Activated CD8-positive, alpha-beta T cell treated with anti-CD3 and anti-CD28 coated beads for 36 hours (primary cell): ENCODE measurements at regions not wholly inside any gene's neighbourhood (a gene's known extent, or its start where the extent isn't known, plus 50 kb on each side); places are given as distances from the start of the nearest gene placed in this dataset.

Source experiments
- ATAC-seq: fragments of 200-7000 bp; cut with Tn5 transposase; one replicate; pipeline ENCODE4 v1.10.0; 2021; ENCODE audit warnings: mild to moderate bottlenecking, moderate library complexity
- CTCF ChIA-PET: fragments of 350-600 bp; sonication (Branson Sonifier 250); formaldehyde crosslinking; loops from one replicate; lab custom pipeline; 2021; ENCODE audit warnings: antibody characterized with exemption; lab: Charles Lee
- POLR2A ChIA-PET: fragments of 350-600 bp; sonication (Branson Sonifier 250); formaldehyde crosslinking; loops from one replicate; lab custom pipeline; 2021; ENCODE audit warnings: antibody characterized with exemption; lab: Charles Lee
- DNase-seq: peaks from one replicate; pipeline ENCODE4 v3.0.0-alpha.2; 2020
- H3K27ac Mint-ChIP-seq: one replicate; pipeline ENCODE4 v1.8.0; 2021; ENCODE audit warnings: mild to moderate bottlenecking, mixed read lengths
- H3K27me3 Mint-ChIP-seq: one replicate; pipeline ENCODE4 v1.8.0; 2021; ENCODE audit warnings: mixed read lengths
- H3K36me3 Mint-ChIP-seq: one replicate; pipeline ENCODE4 v1.8.0; 2021; ENCODE audit warnings: low read depth, mixed read lengths
- H3K4me1 Mint-ChIP-seq: one replicate; pipeline ENCODE4 v1.8.0; 2021; ENCODE audit warnings: low read depth, mixed read lengths
- H3K4me3 Mint-ChIP-seq: one replicate; pipeline ENCODE4 v1.8.0; 2021; ENCODE audit warnings: mild to moderate bottlenecking, moderate library complexity, mixed read lengths
- H3K9me3 Mint-ChIP-seq: one replicate; pipeline ENCODE4 v1.8.0; 2021; ENCODE audit warnings: mixed read lengths
- intact Hi-C: fragments of 100-400 bp; cut with micrococcal nuclease; formaldehyde crosslinking; loops from one replicate; pipeline ENCODE4 v1.10.0; 2022
- TF ChIP-seq, protein P1 (sequence below): fragments of 200-600 bp; IDR thresholded peaks from one replicate; pipeline ENCODE4 v1.8.0; 2022; ENCODE audit warnings: antibody characterized with exemption, mild to moderate bottlenecking

GRCh38 chr1:188857526-188858087, 1620.1 kb downstream of the BRINP3 start:
- POLR2A ChIA-PET = no interaction called here
- intact Hi-C loops = no loop called here
- H3K4me1 Mint-ChIP-seq = no peaks in the 10 kb centered on the region
- H3K9me3 Mint-ChIP-seq = peaks cover 7% of the 10 kb centered on the region
- TF ChIP-seq, protein P1, sequence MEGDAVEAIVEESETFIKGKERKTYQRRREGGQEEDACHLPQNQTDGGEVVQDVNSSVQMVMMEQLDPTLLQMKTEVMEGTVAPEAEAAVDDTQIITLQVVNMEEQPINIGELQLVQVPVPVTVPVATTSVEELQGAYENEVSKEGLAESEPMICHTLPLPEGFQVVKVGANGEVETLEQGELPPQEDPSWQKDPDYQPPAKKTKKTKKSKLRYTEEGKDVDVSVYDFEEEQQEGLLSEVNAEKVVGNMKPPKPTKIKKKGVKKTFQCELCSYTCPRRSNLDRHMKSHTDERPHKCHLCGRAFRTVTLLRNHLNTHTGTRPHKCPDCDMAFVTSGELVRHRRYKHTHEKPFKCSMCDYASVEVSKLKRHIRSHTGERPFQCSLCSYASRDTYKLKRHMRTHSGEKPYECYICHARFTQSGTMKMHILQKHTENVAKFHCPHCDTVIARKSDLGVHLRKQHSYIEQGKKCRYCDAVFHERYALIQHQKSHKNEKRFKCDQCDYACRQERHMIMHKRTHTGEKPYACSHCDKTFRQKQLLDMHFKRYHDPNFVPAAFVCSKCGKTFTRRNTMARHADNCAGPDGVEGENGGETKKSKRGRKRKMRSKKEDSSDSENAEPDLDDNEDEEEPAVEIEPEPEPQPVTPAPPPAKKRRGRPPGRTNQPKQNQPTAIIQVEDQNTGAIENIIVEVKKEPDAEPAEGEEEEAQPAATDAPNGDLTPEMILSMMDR = no peak
- no peaks in the 10 kb centered on the region for H3K36me3 Mint-ChIP-seq
- DNase-seq = no peak
- H3K27ac Mint-ChIP-seq = no peak overlapping the region
- no peaks in the 10 kb centered on the region for H3K27me3 Mint-ChIP-seq
- H3K4me3 Mint-ChIP-seq = no peak overlapping the region
- no peak for ATAC-seq
- CTCF ChIA-PET = no interaction called here

- H3K4me1 Mint-ChIP-seq = no peaks in the 10 kb centered on the region
- H3K27ac Mint-ChIP-seq = no peak overlapping the region
- no peak for ATAC-seq
- peaks cover 5% of the 10 kb centered on the region for H3K9me3 Mint-ChIP-seq
- no peaks in the 10 kb centered on the region for H3K36me3 Mint-ChIP-seq
- intact Hi-C loops = no loop called here
- DNase-seq = no peak
- POLR2A ChIA-PET = no interaction called here
- TF ChIP-seq, protein P1 = no peak
- H3K4me3 Mint-ChIP-seq = no peak overlapping the region
- CTCF ChIA-PET = no interaction called here
- H3K27me3 Mint-ChIP-seq = no peaks in the 10 kb centered on the region
These were observed 1610.0 kb downstream of the BRINP3 start for GRCh38 chr1:188867614-188868013.

DNA sequence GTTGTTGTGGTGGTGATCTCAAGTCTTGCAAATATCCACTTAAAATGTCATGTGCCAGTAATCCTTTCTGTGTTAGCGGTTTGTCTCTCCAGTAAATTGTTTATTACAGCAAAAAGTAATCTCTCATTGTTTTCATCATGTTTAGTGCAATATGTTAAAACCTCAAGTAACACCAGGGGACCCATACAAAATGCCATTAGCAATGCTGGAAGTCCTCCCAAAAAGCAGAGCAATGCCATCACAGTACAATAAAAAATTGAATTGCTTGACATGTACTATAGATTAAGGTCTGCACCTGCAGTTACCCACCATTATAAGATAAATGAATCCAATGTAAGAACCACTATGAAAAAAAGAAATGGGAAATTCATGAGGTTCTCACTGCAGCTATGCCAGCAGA, 1606.5 kb downstream of the BRINP3 start:
- TF ChIP-seq, protein P1 = no peak
- no peak for DNase-seq

GRCh38 chr1:188872376-188872775, 1605.3 kb downstream of the BRINP3 start:
- Mint-ChIP-seq H3K9me3 (peaks cover 6% of the 10 kb centered on the region), H3K4me1 (no peaks in the 10 kb centered on the region), H3K4me3 (no peak overlapping the region), H3K27ac (no peak overlapping the region), H3K27me3 (no peaks in the 10 kb centered on the region), H3K36me3 (no peaks in the 10 kb centered on the region)
- POLR2A ChIA-PET = no interaction called here
- intact Hi-C loops = no loop called here
- DNase-seq (no peak), ATAC-seq (no peak)
- CTCF ChIA-PET = no interaction called here
- TF ChIP-seq, protein P1 = no peak

More for the DNA sequence above, 1606.5 kb downstream of the BRINP3 start:
- intact Hi-C loops = no loop called here
- Mint-ChIP-seq H3K36me3 (no peaks in the 10 kb centered on the region), H3K27me3 (no peaks in the 10 kb centered on the region), H3K9me3 (peaks cover 7% of the 10 kb centered on the region), H3K27ac (no peak overlapping the region), H3K4me1 (no peaks in the 10 kb centered on the region), H3K4me3 (no peak overlapping the region)
- ChIA-PET POLR2A (no interaction called here), CTCF (no interaction called here)
- ATAC-seq = no peak

DNA sequence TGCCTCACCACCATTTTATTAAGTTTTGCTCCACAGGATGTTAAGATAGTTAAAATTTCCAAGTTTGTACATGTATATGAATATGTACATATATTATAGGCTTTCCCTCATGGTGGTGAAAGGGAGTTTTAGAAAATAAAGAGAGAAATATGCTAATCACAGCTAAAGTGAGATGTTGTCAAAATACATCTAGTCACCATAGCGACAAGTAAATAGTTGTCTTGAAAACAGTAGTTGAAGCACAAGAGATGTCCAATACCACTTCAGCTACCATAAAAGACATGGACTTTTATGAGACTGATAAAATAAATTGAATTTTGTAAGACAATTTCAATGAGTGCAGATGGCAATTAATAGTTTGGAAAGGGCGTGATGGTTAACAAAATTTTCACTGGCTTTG, 1600.0 kb downstream of the BRINP3 start:
- no peak for ATAC-seq
- TF ChIP-seq, protein P1 = no peak

More for the DNA sequence above, 1600.0 kb downstream of the BRINP3 start:
- Mint-ChIP-seq H3K36me3 (no peaks in the 10 kb centered on the region), H3K9me3 (peaks cover 9% of the 10 kb centered on the region), H3K4me3 (no peak overlapping the region), H3K27ac (no peak overlapping the region), H3K27me3 (no peaks in the 10 kb centered on the region), H3K4me1 (no peaks in the 10 kb centered on the region)
- ChIA-PET POLR2A (no interaction called here), CTCF (no interaction called here)
- DNase-seq = no peak
- intact Hi-C loops = no loop called here
